ENCODE measurements at regions not wholly inside any gene's neighbourhood (a gene's known extent, or its start where the extent isn't known, plus 50 kb on each side); places are given as distances from the start of the nearest gene placed in this dataset.

GRCh38 chr3:72245183-72245811 is 460.3 kb upstream of the PROK2 start:
- no peak for DNase-seq

DNA sequence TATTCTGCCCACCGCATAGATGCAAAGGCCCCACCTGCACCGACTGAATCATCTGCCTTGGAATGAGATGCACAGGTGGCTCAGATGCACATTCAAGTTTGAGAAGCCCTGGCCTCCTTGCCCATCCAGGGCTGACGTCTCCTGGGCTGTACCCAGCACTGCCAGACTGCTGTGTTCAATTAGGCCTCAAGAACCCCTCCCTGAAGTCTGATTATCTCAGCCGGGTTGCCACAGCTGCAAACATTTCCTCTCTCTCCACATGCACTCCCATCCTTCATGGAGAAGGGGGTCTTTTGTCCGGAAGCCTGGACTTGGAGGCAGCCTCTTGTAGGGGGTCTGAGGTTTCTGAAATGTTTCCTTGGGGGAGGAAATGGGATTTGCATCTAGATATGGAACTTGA is 459.4 kb upstream of the PROK2 start:
- DNase-seq = no peak

GRCh38 chr3:72242326-72242725 is 457.4 kb upstream of the PROK2 start:
- DNase-seq = no peak

DNA sequence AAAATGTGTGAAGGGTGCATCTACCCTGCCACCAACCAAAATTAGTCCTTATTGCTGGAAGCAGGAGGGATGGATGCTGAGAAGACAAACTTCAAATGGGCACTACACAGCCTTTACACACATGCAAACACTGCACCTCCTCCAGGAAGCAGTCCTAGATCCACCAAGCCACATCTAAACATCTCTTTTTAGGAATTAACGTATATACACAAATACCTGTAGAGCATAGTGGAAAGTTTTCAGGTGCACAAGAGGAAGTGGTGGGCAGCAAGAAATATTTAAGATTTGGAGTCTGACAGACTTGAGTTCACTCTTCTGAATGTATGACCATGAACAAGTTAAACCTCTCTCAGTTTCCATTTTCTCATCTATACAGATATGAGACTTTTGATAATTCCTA is 456.6 kb upstream of the PROK2 start:
- DNase-seq = no peak

GRCh38 chr3:72240531-72240930 is 455.6 kb upstream of the PROK2 start:
- DNase-seq = no peak

GRCh38 chr3:72238801-72239200 is 453.9 kb upstream of the PROK2 start:
- no peak for DNase-seq

DNA sequence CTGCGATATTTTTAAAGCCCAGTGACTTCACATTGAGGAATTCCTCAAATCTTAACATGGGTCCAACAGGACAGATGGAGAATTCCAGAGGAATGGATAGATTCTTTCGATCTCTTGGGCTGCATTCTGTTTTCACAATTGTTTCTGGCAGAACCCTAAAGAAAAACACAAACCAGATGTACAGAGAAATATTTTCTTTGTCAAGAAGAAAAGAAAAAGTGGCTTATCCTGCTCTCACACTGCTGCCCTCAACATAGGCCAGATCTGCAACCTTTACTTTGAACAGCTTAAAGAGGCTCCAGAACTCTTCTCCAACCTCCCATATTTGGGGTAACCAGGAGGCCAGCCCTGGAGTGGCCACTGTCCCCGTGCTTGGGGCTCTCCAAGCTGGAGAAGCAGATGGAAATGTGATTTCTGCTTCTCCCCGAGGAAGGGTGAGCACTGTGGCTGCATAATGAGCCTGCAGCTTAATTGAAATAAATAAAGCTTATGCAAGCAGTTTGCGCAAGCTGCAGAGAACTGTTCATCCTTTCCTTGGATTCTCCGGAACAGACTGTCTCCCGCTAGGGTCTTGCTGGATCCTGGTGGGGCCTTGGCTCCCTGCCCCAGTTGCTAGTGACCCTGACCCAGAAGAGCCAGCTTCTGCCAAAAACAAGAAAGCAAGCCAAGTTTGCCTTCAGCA is 453.2 kb upstream of the PROK2 start:
- DNase-seq = no peak

GRCh38 chr3:72237679-72238009 is 452.7 kb upstream of the PROK2 start:
- DNase-seq = no peak

GRCh38 chr3:72234391-72234790 is 449.4 kb upstream of the PROK2 start:
- no peak for DNase-seq

DNA sequence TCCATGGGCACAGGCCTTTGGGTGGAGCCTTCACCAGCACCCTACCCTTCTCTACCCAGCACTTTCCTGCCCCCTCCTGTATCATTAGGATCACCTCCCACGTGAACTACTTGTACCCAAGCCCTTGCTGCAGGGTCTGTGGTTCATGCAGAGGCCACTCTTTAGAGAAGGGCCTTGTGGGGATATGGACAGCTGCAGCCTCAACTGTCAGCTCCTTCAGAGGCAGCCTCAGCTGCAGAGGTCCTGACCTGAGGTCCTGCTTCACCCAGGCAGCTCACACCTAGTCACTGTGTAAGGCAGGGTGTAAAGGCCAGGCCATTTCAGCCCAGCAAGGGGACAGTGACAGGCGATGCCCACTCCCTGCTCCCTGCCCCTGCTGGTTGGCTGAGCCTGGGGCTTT is 448.6 kb upstream of the PROK2 start:
- no peak for DNase-seq

- no peak for DNase-seq
Observed at GRCh38 chr3:72232777-72233176, 447.8 kb upstream of the PROK2 start.

DNA sequence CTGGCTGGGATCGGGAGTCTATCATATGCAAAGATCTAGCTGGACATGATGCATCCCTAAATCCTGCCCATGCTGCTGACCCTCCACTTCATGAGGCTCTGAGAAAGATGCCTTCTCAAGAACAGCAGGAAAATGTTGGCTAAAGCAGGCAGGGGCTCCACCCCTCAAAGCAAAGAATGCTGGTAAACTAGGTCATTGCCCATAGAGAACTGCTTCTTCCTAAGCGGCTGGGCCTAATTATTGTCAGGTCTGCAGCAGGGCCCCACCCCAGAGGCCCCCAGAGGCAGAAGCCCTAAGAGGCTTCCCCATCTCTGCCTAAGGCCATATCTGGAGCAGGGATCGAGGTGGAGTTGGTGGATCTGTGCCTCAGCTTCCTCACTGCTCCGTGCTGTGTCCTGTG is 447.4 kb upstream of the PROK2 start:
- DNase-seq = no peak

GRCh38 chr3:72231439-72232196 is 446.7 kb upstream of the PROK2 start:
- DNase-seq = no peak

- DNase-seq = no peak
Observed at GRCh38 chr3:72230774-72231379, 445.9 kb upstream of the PROK2 start.

- no peak for DNase-seq
Observed at GRCh38 chr3:72229952-72230351, 445.0 kb upstream of the PROK2 start.

- no peak for DNase-seq
Observed at GRCh38 chr3:72227486-72228070, 442.6 kb upstream of the PROK2 start.

DNA sequence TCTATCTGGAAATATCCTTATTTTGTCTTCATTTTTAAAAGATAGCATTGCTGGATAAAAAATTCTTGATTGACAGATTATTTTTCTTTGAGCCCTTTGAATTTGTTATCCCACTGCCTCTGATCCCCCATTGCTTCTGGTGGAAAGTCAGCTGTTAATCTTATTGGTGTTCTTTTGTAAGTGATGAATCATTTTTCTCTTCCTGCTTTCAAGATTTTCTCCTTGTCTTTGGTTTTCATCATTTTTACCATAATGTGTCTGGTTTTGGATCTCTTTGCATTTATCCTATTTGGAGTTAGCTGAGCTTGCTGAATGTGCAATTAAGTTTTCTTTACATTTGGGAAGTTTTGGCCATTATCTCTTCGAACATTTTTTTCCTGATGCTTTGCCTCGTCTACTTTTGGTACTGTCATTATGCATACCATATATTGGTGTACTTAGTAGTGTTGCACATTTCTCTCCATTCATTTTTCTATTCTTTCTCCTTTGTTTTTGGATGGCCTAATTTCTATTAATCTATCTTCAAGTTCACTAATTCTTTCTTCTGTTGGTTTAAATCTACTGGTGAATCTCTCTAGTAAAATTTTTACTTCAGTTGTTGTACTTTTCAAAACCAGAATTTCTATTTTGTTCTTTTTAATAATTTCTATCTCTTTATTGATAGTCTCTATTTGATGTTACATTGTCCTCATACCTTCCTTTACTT is 440.0 kb upstream of the PROK2 start:
- no peak for DNase-seq

- DNase-seq = no peak
Observed at GRCh38 chr3:72223628-72224027, 438.7 kb upstream of the PROK2 start.

- no peak for DNase-seq
Observed at GRCh38 chr3:72223116-72223515, 438.2 kb upstream of the PROK2 start.

DNA sequence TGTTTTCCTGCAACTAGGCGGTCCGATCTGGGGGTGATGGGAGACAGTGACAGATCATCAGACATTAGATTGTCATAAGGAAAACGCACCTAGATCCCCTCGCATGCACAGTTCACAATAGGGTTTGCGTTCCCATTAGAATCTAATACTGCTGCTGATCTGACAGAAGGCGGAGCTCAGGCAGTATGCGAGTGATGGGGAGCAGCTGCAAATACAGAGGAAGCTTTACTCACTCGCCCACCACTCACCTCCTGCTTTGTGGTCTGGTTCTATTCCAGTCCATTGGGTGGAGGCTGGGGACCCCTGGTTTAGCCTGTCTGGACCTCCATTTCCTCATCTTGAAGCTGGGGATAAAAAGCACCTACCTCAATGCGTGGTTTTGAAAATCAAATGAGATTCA is 437.5 kb upstream of the PROK2 start:
- DNase-seq = no peak

GRCh38 chr3:72220946-72221345 is 436.0 kb upstream of the PROK2 start:
- DNase-seq = no peak

GRCh38 chr3:72219752-72220151 is 434.8 kb upstream of the PROK2 start:
- no peak for DNase-seq

GRCh38 chr3:72217570-72217969 is 432.6 kb upstream of the PROK2 start:
- DNase-seq = no peak

Data from stimulated activated CD4-positive, alpha-beta T cell treated with anti-CD3 and anti-CD28 coated beads, Interleukin-15, amount 100 ng/mL, for 24 hours (primary cell).